ENCODE measurements at regions not wholly inside any gene's neighbourhood (a gene's known extent, or its start where the extent isn't known, plus 50 kb on each side); places are given as distances from the start of the nearest gene placed in this dataset.

GRCh38 chr2:2399396-2399795 lies 68.3 kb upstream of the MYT1L start (continued):
- no peak for TF ChIP-seq SAP30 (IDR thresholded peaks at IDR 0.05; ENCODE audit: insufficient read depth, insufficient replicate concordance, low read length)
- TF ChIP-seq RNF2 (IDR thresholded peaks at IDR 0.05; ENCODE audit: borderline replicate concordance, low read depth, low read length, missing control alignments, poor library complexity, severe bottlenecking) = no peak
- no peak for TF ChIP-seq POLR2AphosphoS5 (IDR thresholded peaks at IDR 0.05; ENCODE audit: low read depth, low read length)

Measured in H1 (cell line).